CD4-positive, alpha-beta T cell (primary cell): ENCODE measurements at regions not wholly inside any gene's neighbourhood (a gene's known extent, or its start where the extent isn't known, plus 50 kb on each side); places are given as distances from the start of the nearest gene placed in this dataset.

Experiments used
- ATAC-seq: fragments of 200-7000 bp; cut with Tn5 transposase; one replicate; pipeline ENCODE4 v1.10.0; 2022; ENCODE audit warnings: mild to moderate bottlenecking; ENCODE audit not compliant: poor library complexity
- CTCF ChIA-PET: fragments of 350-600 bp; sonication (Branson Sonifier 250); formaldehyde crosslinking; loops from one replicate; lab custom pipeline; 2021; ENCODE audit warnings: antibody characterized with exemption, inconsistent platforms; lab: Charles Lee
- POLR2A ChIA-PET: fragments of 350-600 bp; sonication (Branson Sonifier 250); formaldehyde crosslinking; loops from one replicate; lab custom pipeline; 2021; ENCODE audit warnings: antibody characterized with exemption, inconsistent platforms; lab: Charles Lee
- DNase-seq, 14 experiments: peaks; one replicate each; pipeline ENCODE4 v3.0.0-alpha.2; 2013 to 2020; ENCODE audit warnings: mixed read lengths in 2 of 14
- H3K27ac ChIP-seq, 2 donors: one replicate each; pipeline versions ENCODE4 v1.5.1 to v1.7.0; 2013; ENCODE audit warnings: low read length in 2 of 2, low read depth in 1 of 2, mild to moderate bottlenecking in 1 of 2
- H3K27me3 ChIP-seq, 2 experiments: 1 replicate in 1 of 2; 2 replicates in 1 of 2; pipeline versions ENCODE4 v1.6.1 to v1.7.0; 2013; ENCODE audit warnings: low read length in 2 of 2, control low read depth in 1 of 2, mild to moderate bottlenecking in 1 of 2, moderate library complexity in 1 of 2; ENCODE audit not compliant: insufficient read depth in 2 of 2, control insufficient read depth in 1 of 2
- H3K36me3 ChIP-seq: one replicate; pipeline ENCODE4 v1.6.1; 2013; ENCODE audit warnings: low read length, control low read depth; ENCODE audit not compliant: insufficient read depth
- H3K4me1 ChIP-seq: one replicate; pipeline ENCODE4 v1.6.1; 2013; ENCODE audit warnings: low read length, control low read depth; ENCODE audit not compliant: insufficient read depth
- H3K4me3 ChIP-seq: one replicate; pipeline ENCODE4 v1.5.1; 2013; ENCODE audit warnings: mild to moderate bottlenecking, low read length, moderate library complexity
- H3K9me3 ChIP-seq, 2 experiments: 1 replicate in 1 of 2; 2 replicates in 1 of 2; pipeline versions ENCODE4 v1.6.1 to v1.7.0; 2013; ENCODE audit warnings: low read length in 2 of 2, mild to moderate bottlenecking in 2 of 2, control low read depth in 1 of 2, moderate library complexity in 1 of 2; ENCODE audit not compliant: control insufficient read depth in 1 of 2, insufficient read depth in 1 of 2
- H3K27ac Mint-ChIP-seq: one replicate; pipeline ENCODE4 v1.8.0; 2020; ENCODE audit warnings: mixed read lengths
- H3K27me3 Mint-ChIP-seq: one replicate; pipeline ENCODE4 v1.8.0; 2021; ENCODE audit warnings: mixed read lengths
- H3K36me3 Mint-ChIP-seq: one replicate; pipeline ENCODE4 v1.8.0; 2021; ENCODE audit warnings: low read depth, mixed read lengths
- H3K4me1 Mint-ChIP-seq: one replicate; pipeline ENCODE4 v1.8.0; 2021; ENCODE audit warnings: low read depth, mixed read lengths
- H3K4me3 Mint-ChIP-seq: one replicate; pipeline ENCODE4 v1.8.0; 2020; ENCODE audit warnings: mild to moderate bottlenecking, mixed read lengths
- H3K9me3 Mint-ChIP-seq: one replicate; pipeline ENCODE4 v1.8.0; 2020; ENCODE audit warnings: mixed read lengths
- intact Hi-C, 2 experiments: fragments of 100-400 bp; cut with DNase I in 1 of 2; cut with micrococcal nuclease in 1 of 2; formaldehyde crosslinking; loops; one replicate each; pipeline versions ENCODE4 v1.15.1 to v1.9.0; 2023 to 2025; cut with DNase I, micrococcal nuclease
- TF ChIP-seq, protein P1 (sequence below): fragments of 200-600 bp; IDR thresholded peaks from one replicate; pipeline ENCODE4 v1.8.0; 2022; ENCODE audit warnings: antibody characterized with exemption, mild to moderate bottlenecking

DNA sequence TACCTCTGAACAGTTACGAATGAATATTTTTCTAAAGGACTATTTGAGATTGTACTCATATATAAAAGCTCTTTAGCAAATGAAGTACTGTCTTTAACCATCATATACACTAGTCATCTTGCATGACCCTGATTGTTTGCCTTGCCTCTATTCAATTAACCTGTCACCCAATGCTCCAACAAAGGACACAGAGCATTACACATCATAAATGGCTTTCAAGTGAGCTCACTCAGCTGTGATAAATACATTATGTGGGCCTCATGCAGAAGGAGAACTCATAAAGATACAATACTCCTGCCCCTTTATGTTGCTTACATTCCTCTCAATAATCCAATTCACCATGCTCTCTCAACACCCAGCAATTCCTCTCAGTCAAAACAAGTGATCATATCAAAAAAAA is 993.0 kb upstream of the PRMT6 start:
- intact Hi-C loops: no loop called here
- CTCF ChIA-PET: no interaction called here
- H3K4me3 Mint-ChIP-seq: no peak overlapping the region

GRCh38 chr1:106072909-106073600 is 983.4 kb upstream of the PRMT6 start:
- no peak for ATAC-seq
- Histone ChIP-seq H3K27me3 (no peaks in the 10 kb centered on the region), H3K36me3 (no peaks in the 10 kb centered on the region), H3K4me3 (no peak overlapping the region), H3K4me1 (no peaks in the 10 kb centered on the region), H3K9me3 (peaks cover 0 to 4% of the 10 kb centered on the region in 2 experiments), H3K27ac (no peak overlapping the region)
- intact Hi-C loops: no loop called here
- DNase-seq: no peak
- no peaks in the 10 kb centered on the region for H3K9me3 Mint-ChIP-seq
- H3K27ac Mint-ChIP-seq: no peak overlapping the region
- H3K4me3 Mint-ChIP-seq: no peak overlapping the region
- H3K4me1 Mint-ChIP-seq: no peaks in the 10 kb centered on the region
- TF ChIP-seq, protein P1, sequence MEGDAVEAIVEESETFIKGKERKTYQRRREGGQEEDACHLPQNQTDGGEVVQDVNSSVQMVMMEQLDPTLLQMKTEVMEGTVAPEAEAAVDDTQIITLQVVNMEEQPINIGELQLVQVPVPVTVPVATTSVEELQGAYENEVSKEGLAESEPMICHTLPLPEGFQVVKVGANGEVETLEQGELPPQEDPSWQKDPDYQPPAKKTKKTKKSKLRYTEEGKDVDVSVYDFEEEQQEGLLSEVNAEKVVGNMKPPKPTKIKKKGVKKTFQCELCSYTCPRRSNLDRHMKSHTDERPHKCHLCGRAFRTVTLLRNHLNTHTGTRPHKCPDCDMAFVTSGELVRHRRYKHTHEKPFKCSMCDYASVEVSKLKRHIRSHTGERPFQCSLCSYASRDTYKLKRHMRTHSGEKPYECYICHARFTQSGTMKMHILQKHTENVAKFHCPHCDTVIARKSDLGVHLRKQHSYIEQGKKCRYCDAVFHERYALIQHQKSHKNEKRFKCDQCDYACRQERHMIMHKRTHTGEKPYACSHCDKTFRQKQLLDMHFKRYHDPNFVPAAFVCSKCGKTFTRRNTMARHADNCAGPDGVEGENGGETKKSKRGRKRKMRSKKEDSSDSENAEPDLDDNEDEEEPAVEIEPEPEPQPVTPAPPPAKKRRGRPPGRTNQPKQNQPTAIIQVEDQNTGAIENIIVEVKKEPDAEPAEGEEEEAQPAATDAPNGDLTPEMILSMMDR: no peak
- no peaks in the 10 kb centered on the region for H3K36me3 Mint-ChIP-seq
- no peaks in the 10 kb centered on the region for H3K27me3 Mint-ChIP-seq
- CTCF ChIA-PET: no interaction called here
- POLR2A ChIA-PET: no interaction called here

More for the DNA sequence above, 993.0 kb upstream of the PRMT6 start:
- ATAC-seq (no peak), DNase-seq (no peak)
- Histone ChIP-seq H3K4me1 (no peaks in the 10 kb centered on the region), H3K36me3 (no peaks in the 10 kb centered on the region), H3K27ac (no peak overlapping the region), H3K27me3 (no peaks in the 10 kb centered on the region), H3K4me3 (no peak overlapping the region), H3K9me3 (peaks cover 5 to 8% of the 10 kb centered on the region in 2 experiments)
- POLR2A ChIA-PET: no interaction called here
- no peaks in the 10 kb centered on the region for H3K4me1 Mint-ChIP-seq
- H3K36me3 Mint-ChIP-seq: no peaks in the 10 kb centered on the region
- no peaks in the 10 kb centered on the region for H3K27me3 Mint-ChIP-seq
- H3K27ac Mint-ChIP-seq: no peak overlapping the region
- TF ChIP-seq, protein P1: no peak
- H3K9me3 Mint-ChIP-seq: peaks cover 11% of the 10 kb centered on the region

DNA sequence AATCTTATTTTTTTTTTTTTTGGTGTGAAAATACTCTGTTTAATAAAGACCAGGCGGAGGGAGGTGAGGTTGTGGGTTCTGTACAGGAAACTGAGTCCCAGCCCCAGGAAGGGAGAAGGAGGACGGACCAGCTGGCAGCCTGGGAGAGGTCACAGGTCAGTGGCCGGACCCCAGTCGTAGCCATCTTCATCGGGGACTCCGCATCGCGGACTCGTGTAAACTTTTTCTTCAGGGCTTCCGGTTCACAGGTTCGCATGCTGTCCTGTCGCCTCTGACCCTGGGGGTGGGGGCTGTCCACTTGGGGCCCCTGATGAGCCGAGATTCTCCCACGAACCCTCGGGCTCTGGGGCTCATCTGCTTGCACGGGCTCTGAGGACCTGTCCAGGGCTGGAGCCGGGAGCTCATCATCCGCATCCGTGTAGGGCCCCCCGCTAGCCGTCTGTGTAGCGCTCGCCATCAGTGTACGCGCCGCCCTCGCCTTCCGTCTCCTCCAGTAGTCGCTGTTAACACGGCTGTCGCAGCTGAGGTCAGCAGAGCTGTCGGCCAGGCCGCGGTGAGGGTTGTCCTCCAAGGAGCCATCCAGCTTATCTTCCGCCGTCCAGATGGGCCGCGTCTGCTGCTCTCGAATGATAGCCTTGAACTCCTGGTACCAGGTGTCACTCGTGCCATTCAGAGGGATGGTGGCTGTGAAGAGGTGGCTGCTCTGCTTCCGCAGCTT is 975.7 kb upstream of the PRMT6 start:
- CTCF ChIA-PET: no interaction called here
- no peaks in the 10 kb centered on the region for H3K4me1 Mint-ChIP-seq
- H3K27me3 ChIP-seq: no peaks in the 10 kb centered on the region
- no peak overlapping the region for H3K27ac ChIP-seq
- no peak overlapping the region for H3K4me3 Mint-ChIP-seq
- no peaks in the 10 kb centered on the region for H3K4me1 ChIP-seq
- ATAC-seq (no peak), DNase-seq (peak in 1 of 14 experiments; percentile 5)
- POLR2A ChIA-PET: no interaction called here
- no peaks in the 10 kb centered on the region for H3K36me3 Mint-ChIP-seq
- intact Hi-C loops: no loop called here
- H3K4me3 ChIP-seq: no peak overlapping the region
- H3K9me3 ChIP-seq: peaks cover 0 to 14% of the 10 kb centered on the region in 2 experiments
- peaks cover 2% of the 10 kb centered on the region for H3K9me3 Mint-ChIP-seq
- TF ChIP-seq, protein P1: no peak
- H3K27ac Mint-ChIP-seq: no peak overlapping the region
- no peaks in the 10 kb centered on the region for H3K27me3 Mint-ChIP-seq
- no peaks in the 10 kb centered on the region for H3K36me3 ChIP-seq
